ENCODE measurements at regions not wholly inside any gene's neighbourhood (a gene's known extent, or its start where the extent isn't known, plus 50 kb on each side); places are given as distances from the start of the nearest gene placed in this dataset.

DNA sequence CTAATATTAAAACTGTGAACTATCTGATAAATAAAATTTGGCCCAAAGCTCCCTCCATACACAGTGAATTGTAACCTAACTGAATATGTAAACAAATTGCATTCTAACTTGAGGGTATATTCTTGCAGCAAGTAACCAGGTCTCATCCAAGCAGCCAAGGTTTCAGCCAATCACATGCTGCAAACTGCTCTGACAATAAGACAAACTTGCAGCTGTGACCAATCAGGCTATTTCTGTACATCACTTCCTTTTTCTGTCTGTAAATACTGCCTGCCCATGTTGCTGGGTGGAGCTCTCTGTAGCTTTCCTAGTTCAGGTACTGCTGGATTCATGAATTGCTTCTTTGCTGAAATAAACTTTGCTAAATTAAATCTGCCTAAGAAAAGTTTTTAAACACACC, 499.0 kb downstream of the GALC start:
- Histone ChIP-seq H3K79me2 (ENCODE audit: control insufficient read depth, insufficient read depth, low read length) (no peaks in the 10 kb centered on the region), H3K9ac (replicated peaks; ENCODE audit: extremely low read depth, insufficient read depth, low read length) (no peak overlapping the region), H2AFZ (ENCODE audit: low read depth, low read length) (no peak overlapping the region), H3K27me3 (ENCODE audit: control insufficient read depth in 2 of 2, insufficient read depth in 2 of 2, low read length in 2 of 2) (no peaks in the 10 kb centered on the region), H3K4me2 (ENCODE audit: insufficient read depth, low read length) (no peak overlapping the region), H3K9me1 (replicated peaks; ENCODE audit: control insufficient read depth, extremely low read depth, insufficient read depth, low read length) (no peaks in the 10 kb centered on the region), H3K36me3 (ENCODE audit: control insufficient read depth in 2 of 2, extremely low read depth in 1 of 2, insufficient read depth in 2 of 2, low read length in 2 of 2) (no peaks in the 10 kb centered on the region), H3K4me1 (ENCODE audit: control insufficient read depth, extremely low read depth, insufficient read depth, low read length) (no peaks in the 10 kb centered on the region), H4K20me1 (replicated peaks; ENCODE audit: control insufficient read depth, extremely low read depth, insufficient read depth, low read length) (no peaks in the 10 kb centered on the region), H3K9me3 (replicated peaks; ENCODE audit: control insufficient read depth, insufficient read depth, low read length) (peaks cover 3% of the 10 kb centered on the region), H3K27ac (ENCODE audit: insufficient read depth, low read depth, low read length) (no peak overlapping the region), H3K4me3 (replicated peaks in 1 of 3; ENCODE audit: insufficient read depth in 1 of 3, low read depth in 1 of 3, low read length in 3 of 3) (no peak overlapping the region)
- no peak for FAIRE-seq
- no peak for DNase-seq (ENCODE audit: low read depth, low spot score)
- intact Hi-C loops (cut with micrococcal nuclease) (no loop called here), dilution Hi-C loops (cut with MboI; ENCODE audit: extremely low pct_ligation_motif_present, low sequenced_read_pairs) (no loop called here)
- no TSS peak for BruUV-seq (replicated peaks)
- TF ChIP-seq GATA2 (IDR thresholded peaks at IDR 0.05; ENCODE audit: insufficient read depth, insufficient read length, low read depth, low read length) (no peak), MYC (IDR thresholded peaks at IDR 0.05; ENCODE audit: low read depth, low read length) (no peak), MAX (IDR thresholded peaks at IDR 0.05; ENCODE audit: insufficient read depth, insufficient read length) (no peak), JUN (IDR thresholded peaks at IDR 0.05; ENCODE audit: borderline replicate concordance, insufficient read depth, insufficient read length, low read depth) (no peak), POLR2AphosphoS5 (IDR thresholded peaks at IDR 0.05; ENCODE audit: insufficient read depth, low read depth, low read length) (no peak), POLR2A (IDR thresholded peaks at IDR 0.05; ENCODE audit: low read depth, low read length) (no peak)
- TF ChIP-seq, protein P1, sequence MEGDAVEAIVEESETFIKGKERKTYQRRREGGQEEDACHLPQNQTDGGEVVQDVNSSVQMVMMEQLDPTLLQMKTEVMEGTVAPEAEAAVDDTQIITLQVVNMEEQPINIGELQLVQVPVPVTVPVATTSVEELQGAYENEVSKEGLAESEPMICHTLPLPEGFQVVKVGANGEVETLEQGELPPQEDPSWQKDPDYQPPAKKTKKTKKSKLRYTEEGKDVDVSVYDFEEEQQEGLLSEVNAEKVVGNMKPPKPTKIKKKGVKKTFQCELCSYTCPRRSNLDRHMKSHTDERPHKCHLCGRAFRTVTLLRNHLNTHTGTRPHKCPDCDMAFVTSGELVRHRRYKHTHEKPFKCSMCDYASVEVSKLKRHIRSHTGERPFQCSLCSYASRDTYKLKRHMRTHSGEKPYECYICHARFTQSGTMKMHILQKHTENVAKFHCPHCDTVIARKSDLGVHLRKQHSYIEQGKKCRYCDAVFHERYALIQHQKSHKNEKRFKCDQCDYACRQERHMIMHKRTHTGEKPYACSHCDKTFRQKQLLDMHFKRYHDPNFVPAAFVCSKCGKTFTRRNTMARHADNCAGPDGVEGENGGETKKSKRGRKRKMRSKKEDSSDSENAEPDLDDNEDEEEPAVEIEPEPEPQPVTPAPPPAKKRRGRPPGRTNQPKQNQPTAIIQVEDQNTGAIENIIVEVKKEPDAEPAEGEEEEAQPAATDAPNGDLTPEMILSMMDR (IDR thresholded peaks at IDR 0.05; ENCODE audit: extremely low read depth in 1 of 2, insufficient read depth in 1 of 2, low read depth in 1 of 2, low read length in 2 of 2) = no peak
- ChIA-PET CTCF (no interaction called here), POLR2A (no interaction called here)

- no peaks in the 10 kb centered on the region for H3K36me3 ChIP-seq (ENCODE audit: control insufficient read depth in 2 of 2, extremely low read depth in 1 of 2, insufficient read depth in 2 of 2, low read length in 2 of 2)
- no peak overlapping the region for H3K4me3 ChIP-seq (replicated peaks in 1 of 3; ENCODE audit: insufficient read depth in 1 of 3, low read depth in 1 of 3, low read length in 3 of 3)
- H3K27ac ChIP-seq (ENCODE audit: insufficient read depth, low read depth, low read length) = no peak overlapping the region
- no TSS peak for BruUV-seq (replicated peaks)
- TF ChIP-seq POLR2AphosphoS5 (IDR thresholded peaks at IDR 0.05; ENCODE audit: insufficient read depth, low read depth, low read length) (no peak), MAX (IDR thresholded peaks at IDR 0.05; ENCODE audit: insufficient read depth, insufficient read length) (no peak), JUN (IDR thresholded peaks at IDR 0.05; ENCODE audit: borderline replicate concordance, insufficient read depth, insufficient read length, low read depth) (no peak), EZH2 (IDR thresholded peaks at IDR 0.05; ENCODE audit: borderline replicate concordance, low read depth, low read length, severe bottlenecking) (no peak), GATA2 (IDR thresholded peaks at IDR 0.05; ENCODE audit: insufficient read depth, insufficient read length, low read depth, low read length) (no peak), POLR2A (IDR thresholded peaks at IDR 0.05; ENCODE audit: low read depth, low read length) (no peak), FOS (IDR thresholded peaks at IDR 0.05; ENCODE audit: borderline replicate concordance, insufficient read depth, low read length) (no peak), MYC (IDR thresholded peaks at IDR 0.05; ENCODE audit: low read depth, low read length) (no peak)
- TF ChIP-seq, protein P1 (IDR thresholded peaks at IDR 0.05; ENCODE audit: extremely low read depth in 1 of 2, insufficient read depth in 1 of 2, low read depth in 1 of 2, low read length in 2 of 2) = no peak
- no peak overlapping the region for H3K4me2 ChIP-seq (ENCODE audit: insufficient read depth, low read length)
- FAIRE-seq (no peak), DNase-seq (ENCODE audit: low read depth, low spot score) (no peak)
- H3K79me2 ChIP-seq (ENCODE audit: control insufficient read depth, insufficient read depth, low read length) = no peaks in the 10 kb centered on the region
- ChIA-PET POLR2A (no interaction called here), CTCF (no interaction called here)
- H2AFZ ChIP-seq (ENCODE audit: low read depth, low read length) = no peak overlapping the region
- dilution Hi-C loops (cut with MboI; ENCODE audit: extremely low pct_ligation_motif_present, low sequenced_read_pairs) = no loop called here
- H3K9me1 ChIP-seq (replicated peaks; ENCODE audit: control insufficient read depth, extremely low read depth, insufficient read depth, low read length) = no peaks in the 10 kb centered on the region
- intact Hi-C loops (cut with micrococcal nuclease) = no loop called here
- no peaks in the 10 kb centered on the region for H3K4me1 ChIP-seq (ENCODE audit: control insufficient read depth, extremely low read depth, insufficient read depth, low read length)
- no peaks in the 10 kb centered on the region for H3K27me3 ChIP-seq (ENCODE audit: control insufficient read depth in 2 of 2, insufficient read depth in 2 of 2, low read length in 2 of 2)
- no peaks in the 10 kb centered on the region for H4K20me1 ChIP-seq (replicated peaks; ENCODE audit: control insufficient read depth, extremely low read depth, insufficient read depth, low read length)
- peaks cover under 1% of the 10 kb centered on the region for H3K9me3 ChIP-seq (replicated peaks; ENCODE audit: control insufficient read depth, insufficient read depth, low read length)
- H3K9ac ChIP-seq (replicated peaks; ENCODE audit: extremely low read depth, insufficient read depth, low read length) = no peak overlapping the region
Observed at GRCh38 chr14:87492561-87492960, 500.4 kb downstream of the GALC start.
